ENCODE measurements at regions not wholly inside any gene's neighbourhood (a gene's known extent, or its start where the extent isn't known, plus 50 kb on each side); places are given as distances from the start of the nearest gene placed in this dataset.

DNA sequence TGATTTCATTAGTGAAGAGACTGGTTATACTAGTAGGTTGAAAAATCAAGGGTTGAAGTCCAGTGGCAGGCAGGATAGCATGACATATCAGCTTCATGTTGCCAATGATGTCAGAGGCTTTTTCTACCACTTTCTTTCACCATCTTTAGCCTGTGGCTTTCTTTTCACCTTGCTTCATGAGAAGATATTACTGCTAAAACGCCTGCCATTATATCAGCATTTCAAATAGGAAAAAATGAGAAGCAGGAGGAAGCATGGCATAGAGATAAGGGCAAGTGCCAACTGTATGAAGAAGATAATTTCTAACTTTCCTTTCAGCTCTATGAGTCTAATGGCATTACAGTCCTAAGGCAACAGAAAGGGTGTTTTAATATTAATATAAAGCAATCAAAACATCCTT is 270.2 kb upstream of the SYT4 start:
- TF ChIP-seq, protein P1, sequence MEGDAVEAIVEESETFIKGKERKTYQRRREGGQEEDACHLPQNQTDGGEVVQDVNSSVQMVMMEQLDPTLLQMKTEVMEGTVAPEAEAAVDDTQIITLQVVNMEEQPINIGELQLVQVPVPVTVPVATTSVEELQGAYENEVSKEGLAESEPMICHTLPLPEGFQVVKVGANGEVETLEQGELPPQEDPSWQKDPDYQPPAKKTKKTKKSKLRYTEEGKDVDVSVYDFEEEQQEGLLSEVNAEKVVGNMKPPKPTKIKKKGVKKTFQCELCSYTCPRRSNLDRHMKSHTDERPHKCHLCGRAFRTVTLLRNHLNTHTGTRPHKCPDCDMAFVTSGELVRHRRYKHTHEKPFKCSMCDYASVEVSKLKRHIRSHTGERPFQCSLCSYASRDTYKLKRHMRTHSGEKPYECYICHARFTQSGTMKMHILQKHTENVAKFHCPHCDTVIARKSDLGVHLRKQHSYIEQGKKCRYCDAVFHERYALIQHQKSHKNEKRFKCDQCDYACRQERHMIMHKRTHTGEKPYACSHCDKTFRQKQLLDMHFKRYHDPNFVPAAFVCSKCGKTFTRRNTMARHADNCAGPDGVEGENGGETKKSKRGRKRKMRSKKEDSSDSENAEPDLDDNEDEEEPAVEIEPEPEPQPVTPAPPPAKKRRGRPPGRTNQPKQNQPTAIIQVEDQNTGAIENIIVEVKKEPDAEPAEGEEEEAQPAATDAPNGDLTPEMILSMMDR (conservative IDR thresholded peaks at IDR 0.05; ENCODE audit: low read depth, low read length), result no peak
- no peak for TF ChIP-seq EZH2 (IDR thresholded peaks at IDR 0.05; ENCODE audit: borderline replicate concordance, low read depth, low read length, poor library complexity, severe bottlenecking)

Measured in A673 (cell line).